GM19395 (cell line): ENCODE measurements at regions not wholly inside any gene's neighbourhood (a gene's known extent, or its start where the extent isn't known, plus 50 kb on each side); places are given as distances from the start of the nearest gene placed in this dataset.
"Not testable (repeated sequence)": the region's sequence is repeated elsewhere in the genome, so short reads cannot be mapped to it uniquely, and the experiment has no call there.

Experiments
- ATAC-seq: cut with Tn5 transposase; IDR thresholded peaks from one replicate; pipeline ENCODE4 v1.9.1; 2021; ENCODE audit warnings: mild to moderate bottlenecking, moderate library complexity; ENCODE audit not compliant: unreplicated experiment

GRCh38 chr3:6716420-6716819 is 144.5 kb upstream of the GRM7 start:
- no peak for ATAC-seq

- peak; percentile 97 for ATAC-seq
These were observed 143.6 kb upstream of the GRM7 start for GRCh38 chr3:6717026-6717943.

- no peak for ATAC-seq
These were observed 140.9 kb upstream of the GRM7 start for GRCh38 chr3:6719999-6720398.

- no peak for ATAC-seq
These were observed 139.4 kb upstream of the GRM7 start for GRCh38 chr3:6721491-6721890.

- ATAC-seq: no peak
These were observed 137.7 kb upstream of the GRM7 start for GRCh38 chr3:6723205-6723604.

- no peak for ATAC-seq
These were observed 134.1 kb upstream of the GRM7 start for GRCh38 chr3:6726811-6727210.

- ATAC-seq: no peak
These were observed 128.1 kb upstream of the GRM7 start for GRCh38 chr3:6732807-6733206.

GRCh38 chr3:6733699-6734394 is 127.1 kb upstream of the GRM7 start:
- no peak for ATAC-seq

- no peak for ATAC-seq
These were observed 126.5 kb upstream of the GRM7 start for GRCh38 chr3:6734395-6734746.

- ATAC-seq: no peak
These were observed 123.9 kb upstream of the GRM7 start for GRCh38 chr3:6736836-6737629.

- no peak for ATAC-seq
These were observed 123.3 kb upstream of the GRM7 start for GRCh38 chr3:6737630-6738029.

- no peak for ATAC-seq
These were observed 121.6 kb upstream of the GRM7 start for GRCh38 chr3:6739288-6739687.

- no peak for ATAC-seq
These were observed 117.7 kb upstream of the GRM7 start for GRCh38 chr3:6743067-6743720.

GRCh38 chr3:6746443-6746842 is 114.5 kb upstream of the GRM7 start:
- ATAC-seq: no peak

GRCh38 chr3:6747017-6747416 is 113.9 kb upstream of the GRM7 start:
- no peak for ATAC-seq

- no peak for ATAC-seq
These were observed 110.1 kb upstream of the GRM7 start for GRCh38 chr3:6750782-6751181.

- ATAC-seq: no peak
These were observed 107.4 kb upstream of the GRM7 start for GRCh38 chr3:6753536-6753935.

- ATAC-seq: not testable (repeated sequence)
These were observed 91.2 kb upstream of the GRM7 start for GRCh38 chr3:6769532-6770396.

GRCh38 chr3:6770397-6770690 is 90.6 kb upstream of the GRM7 start:
- no peak for ATAC-seq

GRCh38 chr3:6771171-6771570 is 89.7 kb upstream of the GRM7 start:
- ATAC-seq: no peak
